ENCODE measurements at regions not wholly inside any gene's neighbourhood (a gene's known extent, or its start where the extent isn't known, plus 50 kb on each side); places are given as distances from the start of the nearest gene placed in this dataset.
"Not testable (repeated sequence)": the region's sequence is repeated elsewhere in the genome, so short reads cannot be mapped to it uniquely, and the experiment has no call there.

- no peak overlapping the region for H3K4me3 ChIP-seq
- intact Hi-C loops (cut with DNase I; ENCODE audit: low total_unique reads) = no loop called here
- no peaks in the 10 kb centered on the region for H3K36me3 ChIP-seq
- no peaks in the 10 kb centered on the region for H3K9me3 ChIP-seq
- H3K27me3 ChIP-seq = no peaks in the 10 kb centered on the region
- TF ChIP-seq, protein P1, sequence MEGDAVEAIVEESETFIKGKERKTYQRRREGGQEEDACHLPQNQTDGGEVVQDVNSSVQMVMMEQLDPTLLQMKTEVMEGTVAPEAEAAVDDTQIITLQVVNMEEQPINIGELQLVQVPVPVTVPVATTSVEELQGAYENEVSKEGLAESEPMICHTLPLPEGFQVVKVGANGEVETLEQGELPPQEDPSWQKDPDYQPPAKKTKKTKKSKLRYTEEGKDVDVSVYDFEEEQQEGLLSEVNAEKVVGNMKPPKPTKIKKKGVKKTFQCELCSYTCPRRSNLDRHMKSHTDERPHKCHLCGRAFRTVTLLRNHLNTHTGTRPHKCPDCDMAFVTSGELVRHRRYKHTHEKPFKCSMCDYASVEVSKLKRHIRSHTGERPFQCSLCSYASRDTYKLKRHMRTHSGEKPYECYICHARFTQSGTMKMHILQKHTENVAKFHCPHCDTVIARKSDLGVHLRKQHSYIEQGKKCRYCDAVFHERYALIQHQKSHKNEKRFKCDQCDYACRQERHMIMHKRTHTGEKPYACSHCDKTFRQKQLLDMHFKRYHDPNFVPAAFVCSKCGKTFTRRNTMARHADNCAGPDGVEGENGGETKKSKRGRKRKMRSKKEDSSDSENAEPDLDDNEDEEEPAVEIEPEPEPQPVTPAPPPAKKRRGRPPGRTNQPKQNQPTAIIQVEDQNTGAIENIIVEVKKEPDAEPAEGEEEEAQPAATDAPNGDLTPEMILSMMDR (IDR thresholded peaks at IDR 0.05) = no peak
- TF ChIP-seq POLR2A (IDR thresholded peaks at IDR 0.05) = no peak
- H3K27ac ChIP-seq = no peak overlapping the region
- no peak for DNase-seq
- H3K4me1 ChIP-seq = no peaks in the 10 kb centered on the region
These were observed 275.3 kb upstream of the FGF13 start for GRCh38 chrX:138986866-138987265.

DNA sequence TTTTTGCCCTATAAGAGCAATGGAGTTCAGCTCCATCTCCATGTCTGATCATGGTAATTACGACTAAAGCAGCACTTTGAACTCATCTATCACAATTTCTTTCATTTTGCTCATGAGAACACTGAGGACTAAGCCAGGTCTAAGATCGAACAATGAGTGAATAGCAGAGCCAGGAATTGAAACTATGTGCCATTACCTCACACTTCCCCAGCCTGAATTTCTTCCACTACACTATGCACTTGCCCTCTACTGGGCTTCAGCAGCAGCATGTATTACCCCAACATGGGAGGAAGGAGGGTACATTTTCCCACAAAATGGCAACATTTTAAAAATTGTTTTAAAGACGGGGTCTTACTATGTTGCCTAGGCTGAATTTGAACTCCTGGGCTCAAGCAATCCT is 274.7 kb upstream of the FGF13 start:
- Histone ChIP-seq H3K4me3 (no peak overlapping the region), H3K9me3 (no peaks in the 10 kb centered on the region), H3K27ac (no peak overlapping the region), H3K36me3 (no peaks in the 10 kb centered on the region), H3K27me3 (no peaks in the 10 kb centered on the region), H3K4me1 (no peaks in the 10 kb centered on the region)
- DNase-seq = no peak
- TF ChIP-seq POLR2A (IDR thresholded peaks at IDR 0.05) = no peak
- TF ChIP-seq, protein P1 (IDR thresholded peaks at IDR 0.05) = no peak
- intact Hi-C loops (cut with DNase I; ENCODE audit: low total_unique reads) = no loop called here

- Histone ChIP-seq H3K4me1 (no peaks in the 10 kb centered on the region), H3K9me3 (no peaks in the 10 kb centered on the region), H3K27ac (no peak overlapping the region), H3K36me3 (no peaks in the 10 kb centered on the region), H3K27me3 (no peaks in the 10 kb centered on the region), H3K4me3 (no peak overlapping the region)
- no peak for DNase-seq
- TF ChIP-seq, protein P1 (IDR thresholded peaks at IDR 0.05) = no peak
- TF ChIP-seq POLR2A (IDR thresholded peaks at IDR 0.05) = no peak
- intact Hi-C loops (cut with DNase I; ENCODE audit: low total_unique reads) = no loop called here
These were observed 270.8 kb upstream of the FGF13 start for GRCh38 chrX:138982365-138982764.

GRCh38 chrX:138964501-138964900 is 253.0 kb upstream of the FGF13 start:
- no peak for DNase-seq
- H3K27me3 ChIP-seq = no peaks in the 10 kb centered on the region
- H3K27ac ChIP-seq = no peak overlapping the region
- TF ChIP-seq, protein P1 (IDR thresholded peaks at IDR 0.05) = no peak
- TF ChIP-seq POLR2A (IDR thresholded peaks at IDR 0.05) = no peak
- H3K9me3 ChIP-seq = no peaks in the 10 kb centered on the region
- no peaks in the 10 kb centered on the region for H3K36me3 ChIP-seq
- H3K4me1 ChIP-seq = no peaks in the 10 kb centered on the region
- H3K4me3 ChIP-seq = no peak overlapping the region
- intact Hi-C loops (cut with DNase I; ENCODE audit: low total_unique reads) = no loop called here

DNA sequence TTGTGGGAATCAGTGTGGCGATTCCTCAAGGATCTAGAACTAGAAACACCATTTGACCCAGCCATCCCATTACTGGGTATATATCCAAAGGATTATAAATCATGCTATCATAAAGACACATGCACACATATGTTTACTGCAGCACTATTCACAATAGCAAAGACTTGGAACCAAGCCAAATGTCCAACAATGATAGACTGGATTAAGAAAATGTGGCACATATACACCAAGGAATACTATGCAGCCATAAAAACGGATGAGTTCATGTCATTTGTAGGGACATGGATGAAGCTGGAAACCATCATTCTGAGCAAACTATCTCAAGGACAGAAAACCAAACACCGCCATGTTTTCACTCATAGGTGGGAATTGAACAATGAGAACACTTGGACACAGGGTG is 250.9 kb upstream of the FGF13 start:
- H3K27me3 ChIP-seq; DNase-seq; H3K36me3 ChIP-seq; intact Hi-C loops (cut with DNase I; ENCODE audit: low total_unique reads); H3K9me3 ChIP-seq; H3K27ac ChIP-seq; H3K4me3 ChIP-seq; H3K4me1 ChIP-seq: not testable (repeated sequence)

DNA sequence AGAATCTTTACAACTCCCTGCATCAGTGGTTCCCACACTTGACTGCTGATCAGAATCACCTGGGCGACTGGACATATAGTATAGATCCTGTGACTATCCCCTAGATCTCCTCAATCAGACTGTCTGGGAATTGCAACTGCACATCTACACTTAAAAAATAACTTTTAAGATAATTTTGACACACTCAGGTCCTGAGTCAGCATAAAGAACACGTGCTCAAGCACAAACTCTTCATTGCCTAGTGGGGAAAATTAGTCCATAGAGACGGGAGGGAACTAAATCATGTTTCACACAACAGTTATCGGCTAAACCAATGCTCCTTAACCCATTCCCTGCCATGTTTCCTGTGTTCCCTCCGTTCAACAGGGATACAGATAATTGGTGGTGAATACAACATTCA is 243.5 kb upstream of the FGF13 start:
- Histone ChIP-seq H3K4me1 (no peaks in the 10 kb centered on the region), H3K36me3 (no peaks in the 10 kb centered on the region), H3K27ac (no peak overlapping the region), H3K27me3 (no peaks in the 10 kb centered on the region), H3K9me3 (no peaks in the 10 kb centered on the region), H3K4me3 (no peak overlapping the region)
- no peak for TF ChIP-seq POLR2A (IDR thresholded peaks at IDR 0.05)
- TF ChIP-seq, protein P1 (IDR thresholded peaks at IDR 0.05) = no peak
- intact Hi-C loops (cut with DNase I; ENCODE audit: low total_unique reads) = no loop called here
- no peak for DNase-seq
